Mesothelial cell of epicardium (in vitro differentiated cells): ENCODE measurements at regions not wholly inside any gene's neighbourhood (a gene's known extent, or its start where the extent isn't known, plus 50 kb on each side); places are given as distances from the start of the nearest gene placed in this dataset.

Experiments used
- DNase-seq, 2 experiments: peaks; one replicate each; pipeline ENCODE4 v3.0.0; 2021; ENCODE audit warnings: low spot score in 2 of 2; ENCODE audit not compliant: unreplicated experiment in 2 of 2
- H3K27ac Mint-ChIP-seq: 2 replicates; pipeline ENCODE4 v1.8.0; 2021; ENCODE audit warnings: mixed read lengths
- H3K27me3 Mint-ChIP-seq: 2 replicates; pipeline ENCODE4 v1.8.0; 2021; ENCODE audit warnings: low read depth, mixed read lengths
- H3K36me3 Mint-ChIP-seq: 2 replicates; pipeline ENCODE4 v1.8.0; 2021; ENCODE audit warnings: mixed read lengths
- H3K4me1 Mint-ChIP-seq: 2 replicates; pipeline ENCODE4 v1.8.0; 2021; ENCODE audit warnings: mixed read lengths
- H3K4me3 Mint-ChIP-seq: 2 replicates; pipeline ENCODE4 v1.8.0; 2021; ENCODE audit warnings: mild to moderate bottlenecking, moderate library complexity, mixed read lengths
- H3K9me3 Mint-ChIP-seq: 2 replicates; pipeline ENCODE4 v1.8.0; 2021; ENCODE audit warnings: mixed read lengths
- TF ChIP-seq, protein P1 (sequence below): fragments of 200-600 bp; sonication (generic); IDR thresholded peaks from one replicate; pipeline ENCODE4 v1.5.0; 2021; ENCODE audit warnings: antibody characterized with exemption; ENCODE audit not compliant: unreplicated experiment

DNA sequence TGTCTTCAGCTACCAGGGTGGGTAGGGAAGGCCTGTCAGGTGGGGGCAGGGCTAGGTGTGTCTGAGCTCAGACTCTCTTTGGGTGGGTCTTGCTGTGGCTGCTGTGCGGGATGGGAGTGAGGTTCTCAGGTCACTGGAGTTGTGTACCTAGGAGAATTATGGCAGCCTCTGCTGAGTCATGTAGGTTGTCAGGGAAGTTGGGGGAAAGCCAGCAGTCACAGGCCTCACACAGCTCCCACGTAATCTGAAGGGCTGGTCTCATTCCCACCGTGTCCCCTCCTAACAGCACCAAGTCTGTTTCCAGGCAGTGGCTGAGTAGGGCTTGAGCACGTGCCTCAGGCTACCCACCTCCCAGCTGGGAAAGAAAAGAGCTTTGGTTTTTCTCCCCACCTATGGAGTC, 67.0 kb downstream of the CHCHD4 start:
- TF ChIP-seq, protein P1, sequence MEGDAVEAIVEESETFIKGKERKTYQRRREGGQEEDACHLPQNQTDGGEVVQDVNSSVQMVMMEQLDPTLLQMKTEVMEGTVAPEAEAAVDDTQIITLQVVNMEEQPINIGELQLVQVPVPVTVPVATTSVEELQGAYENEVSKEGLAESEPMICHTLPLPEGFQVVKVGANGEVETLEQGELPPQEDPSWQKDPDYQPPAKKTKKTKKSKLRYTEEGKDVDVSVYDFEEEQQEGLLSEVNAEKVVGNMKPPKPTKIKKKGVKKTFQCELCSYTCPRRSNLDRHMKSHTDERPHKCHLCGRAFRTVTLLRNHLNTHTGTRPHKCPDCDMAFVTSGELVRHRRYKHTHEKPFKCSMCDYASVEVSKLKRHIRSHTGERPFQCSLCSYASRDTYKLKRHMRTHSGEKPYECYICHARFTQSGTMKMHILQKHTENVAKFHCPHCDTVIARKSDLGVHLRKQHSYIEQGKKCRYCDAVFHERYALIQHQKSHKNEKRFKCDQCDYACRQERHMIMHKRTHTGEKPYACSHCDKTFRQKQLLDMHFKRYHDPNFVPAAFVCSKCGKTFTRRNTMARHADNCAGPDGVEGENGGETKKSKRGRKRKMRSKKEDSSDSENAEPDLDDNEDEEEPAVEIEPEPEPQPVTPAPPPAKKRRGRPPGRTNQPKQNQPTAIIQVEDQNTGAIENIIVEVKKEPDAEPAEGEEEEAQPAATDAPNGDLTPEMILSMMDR, result no peak
- Mint-ChIP-seq H3K9me3 (peaks cover 18% of the 10 kb centered on the region), H3K4me3 (no peak overlapping the region), H3K36me3 (no peaks in the 10 kb centered on the region), H3K4me1 (no peaks in the 10 kb centered on the region), H3K27me3 (peaks cover 14% of the 10 kb centered on the region), H3K27ac (no peak overlapping the region)
- DNase-seq, result no peak

DNA sequence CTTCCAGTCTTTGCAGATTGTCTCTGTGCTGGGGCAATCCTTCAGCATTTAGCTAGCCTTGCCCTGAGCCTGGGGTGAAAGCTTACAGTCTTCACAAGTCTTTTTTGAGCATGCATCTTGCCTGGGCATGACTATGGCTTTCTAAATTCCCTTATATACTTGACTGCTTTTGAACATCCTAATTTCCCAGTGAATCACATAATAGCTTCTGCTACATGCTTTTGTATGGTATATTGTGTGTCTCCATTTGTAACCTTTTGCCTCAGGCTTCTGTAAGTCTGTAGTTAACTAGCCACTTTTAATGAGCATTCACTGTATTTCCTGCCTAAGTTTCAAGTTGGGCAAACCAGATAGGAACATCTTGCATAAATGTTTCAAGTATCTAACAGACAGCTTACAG, 76.8 kb downstream of the CHCHD4 start:
- Mint-ChIP-seq H3K9me3 (no peaks in the 10 kb centered on the region), H3K4me1 (no peaks in the 10 kb centered on the region), H3K27me3 (peaks cover 69% of the 10 kb centered on the region)

DNA sequence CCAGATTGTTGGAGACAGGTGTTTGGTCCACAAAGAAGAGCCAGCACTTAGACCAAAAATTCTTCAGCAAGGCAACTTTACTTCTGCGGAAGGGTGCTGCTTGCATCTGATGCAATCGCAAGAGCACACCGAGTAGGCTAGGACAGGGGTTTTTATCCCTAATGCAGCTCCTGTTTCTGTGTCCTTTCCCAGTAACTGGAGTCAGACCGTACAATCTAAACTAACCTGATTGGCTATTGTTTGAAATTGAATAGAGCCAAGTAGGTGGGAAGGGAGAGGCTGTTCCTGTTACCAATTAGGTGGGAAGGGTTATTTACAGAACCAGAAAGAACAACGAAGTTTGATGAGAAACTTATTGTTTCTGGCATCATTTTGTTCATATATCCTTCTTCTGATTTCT, 77.6 kb downstream of the CHCHD4 start:
- H3K27me3 Mint-ChIP-seq, result peaks cover 68% of the 10 kb centered on the region
- H3K9me3 Mint-ChIP-seq, result no peaks in the 10 kb centered on the region
- TF ChIP-seq, protein P1, result no peak
- no peak for DNase-seq
- no peaks in the 10 kb centered on the region for H3K36me3 Mint-ChIP-seq
- H3K4me3 Mint-ChIP-seq, result no peak overlapping the region
- H3K27ac Mint-ChIP-seq, result no peak overlapping the region
- no peaks in the 10 kb centered on the region for H3K4me1 Mint-ChIP-seq

More for the DNA sequence above, 76.8 kb downstream of the CHCHD4 start:
- H3K36me3 Mint-ChIP-seq, result no peaks in the 10 kb centered on the region
- no peak overlapping the region for H3K27ac Mint-ChIP-seq
- TF ChIP-seq, protein P1, result no peak
- no peak for DNase-seq
- no peak overlapping the region for H3K4me3 Mint-ChIP-seq

DNA sequence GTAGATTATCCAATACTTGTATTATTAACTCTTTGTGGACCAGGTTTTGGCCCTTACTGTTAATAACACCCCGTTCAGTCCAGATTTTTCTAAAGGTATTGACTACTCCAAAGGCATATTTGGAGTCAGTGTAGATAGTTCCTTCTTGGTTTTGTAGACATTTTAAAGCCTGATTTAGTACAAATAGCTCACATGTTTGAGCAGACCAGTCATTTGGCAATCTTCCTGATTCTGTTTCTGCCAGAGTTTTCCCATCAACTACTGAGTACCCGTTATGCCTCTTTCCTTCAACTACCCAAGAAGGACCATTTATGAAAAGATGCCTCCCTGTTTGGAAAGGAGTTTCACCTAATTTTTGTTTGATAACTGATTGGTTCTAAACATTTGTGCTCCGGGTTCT, 82.0 kb downstream of the CHCHD4 start:
- Mint-ChIP-seq H3K4me3 (no peak overlapping the region), H3K27ac (no peak overlapping the region), H3K36me3 (no peaks in the 10 kb centered on the region), H3K9me3 (no peaks in the 10 kb centered on the region), H3K4me1 (no peaks in the 10 kb centered on the region), H3K27me3 (peaks cover 38% of the 10 kb centered on the region)
- DNase-seq, result no peak
- TF ChIP-seq, protein P1, result no peak

DNA sequence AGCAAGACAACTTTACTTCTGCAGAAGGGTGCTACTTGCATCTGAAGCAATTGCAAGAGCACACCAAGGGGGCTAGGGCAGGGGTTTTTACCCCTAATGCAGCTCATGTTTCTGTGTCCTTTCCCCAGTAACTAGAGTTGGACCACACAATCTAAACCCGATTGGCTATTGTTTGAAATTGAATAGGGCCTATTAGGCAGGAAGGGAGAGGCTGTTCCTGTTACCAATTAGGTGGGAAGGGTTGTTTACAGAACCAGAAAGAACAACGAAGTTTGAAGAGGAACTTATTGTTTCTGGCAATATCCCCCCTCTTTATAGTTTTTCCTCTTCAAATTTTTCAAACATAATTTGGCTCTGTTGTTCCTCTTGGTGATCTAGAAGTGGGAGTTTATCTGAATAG, 85.5 kb downstream of the CHCHD4 start:
- TF ChIP-seq, protein P1, result no peak
- no peaks in the 10 kb centered on the region for H3K4me1 Mint-ChIP-seq
- H3K36me3 Mint-ChIP-seq, result no peaks in the 10 kb centered on the region
- no peak overlapping the region for H3K27ac Mint-ChIP-seq
- peaks cover 15% of the 10 kb centered on the region for H3K9me3 Mint-ChIP-seq
- DNase-seq, result no peak
- peaks cover 16% of the 10 kb centered on the region for H3K27me3 Mint-ChIP-seq
- H3K4me3 Mint-ChIP-seq, result no peak overlapping the region

DNA sequence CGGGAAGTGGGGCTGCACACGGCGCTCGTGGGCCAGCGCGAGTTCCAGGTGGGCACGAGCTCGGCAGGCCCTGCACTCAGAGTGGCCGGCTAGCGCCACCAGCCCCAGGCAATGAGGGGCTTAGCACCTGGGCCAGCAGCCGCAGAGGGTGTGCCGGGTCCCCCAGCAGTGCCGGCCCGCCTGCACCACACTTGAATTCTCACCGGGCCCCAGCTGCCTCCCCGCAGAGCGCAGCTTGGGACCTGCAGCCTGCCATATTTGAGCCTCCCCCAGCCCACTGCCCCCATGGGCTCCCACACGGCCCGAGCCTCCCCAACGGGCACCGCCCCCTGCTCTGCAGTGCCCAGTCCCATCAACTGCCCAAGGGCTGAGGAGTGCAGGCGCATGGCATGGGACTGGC, 87.5 kb downstream of the CHCHD4 start:
- Mint-ChIP-seq H3K4me1 (no peaks in the 10 kb centered on the region), H3K4me3 (no peak overlapping the region), H3K9me3 (peaks cover 20% of the 10 kb centered on the region), H3K27ac (no peak overlapping the region), H3K27me3 (peaks cover 23% of the 10 kb centered on the region), H3K36me3 (no peaks in the 10 kb centered on the region)
- TF ChIP-seq, protein P1, result no peak
- no peak for DNase-seq
